PC-3 (cell line): ENCODE measurements at regions not wholly inside any gene's neighbourhood (a gene's known extent, or its start where the extent isn't known, plus 50 kb on each side); places are given as distances from the start of the nearest gene placed in this dataset.

Experiments used
- ATAC-seq: fragments of 200-7000 bp; cut with Tn5 transposase; 2 replicates; pipeline ENCODE4 v1.9.1; 2020; ENCODE audit warnings: mild to moderate bottlenecking, moderate library complexity
- BruUV-seq: library from RNA; stranded (reverse); fragments of 400-500 nt; replicated peaks from 2 replicates; lab custom pipeline; 2021; lab: Mats Ljungman, UMichigan
- CTCF ChIA-PET: fragments of 300-600 bp; sonication (Branson Sonifier 250); formaldehyde crosslinking; loops from one replicate; lab custom pipeline; 2022; ENCODE audit warnings: antibody characterized with exemption; lab: Charles Lee
- POLR2A ChIA-PET: fragments of 300-600 bp; sonication (Branson Sonifier 250); formaldehyde crosslinking; loops from one replicate; lab custom pipeline; 2022; ENCODE audit warnings: antibody characterized with exemption; ENCODE audit not compliant: unreplicated experiment; lab: Charles Lee
- DNase-seq: peaks from one replicate; pipeline ENCODE4 v3.0.0-alpha.2; 2015
- H2AFZ ChIP-seq: fragments of 300-600 bp; sonication (generic); 2 replicates; pipeline ENCODE4 v1.6.0; 2016; ENCODE audit warnings: antibody characterized with exemption, low read length
- H3F3A ChIP-seq: fragments of 300-600 bp; sonication (generic); one replicate; pipeline ENCODE4 v1.6.0; 2017; ENCODE audit warnings: antibody characterized with exemption, low read length, control low read depth, mild to moderate bottlenecking; ENCODE audit not compliant: unreplicated experiment
- H3K27ac ChIP-seq: fragments of 300-600 bp; sonication (generic); 2 replicates; pipeline ENCODE4 v1.5.1; 2016; ENCODE audit warnings: mild to moderate bottlenecking, low read length
- H3K27me3 ChIP-seq: fragments of 300-600 bp; sonication (generic); 2 replicates; pipeline ENCODE4 v1.6.1; 2016; ENCODE audit warnings: low read length, mixed read lengths
- H3K36me3 ChIP-seq: fragments of 300-600 bp; sonication (generic); 2 replicates; pipeline ENCODE4 v1.6.1; 2016; ENCODE audit warnings: low read depth, mixed run types, low read length, mixed read lengths
- H3K4me1 ChIP-seq: fragments of 300-600 bp; sonication (generic); 2 replicates; pipeline ENCODE4 v1.5.1; 2016; ENCODE audit warnings: low read length; ENCODE audit not compliant: insufficient read depth
- H3K4me2 ChIP-seq: fragments of 300-600 bp; sonication (generic); 2 replicates; pipeline ENCODE4 v1.6.0; 2016; ENCODE audit warnings: low read length
- H3K4me3 ChIP-seq: fragments of 300-600 bp; sonication (generic); 2 replicates; pipeline ENCODE4 v1.5.1; 2016; ENCODE audit warnings: mild to moderate bottlenecking, low read length, mixed read lengths
- H3K79me2 ChIP-seq: fragments of 300-600 bp; sonication (generic); 2 replicates; pipeline ENCODE4 v1.6.1; 2017; ENCODE audit warnings: low read length, mixed read lengths
- H3K9ac ChIP-seq: fragments of 300-600 bp; sonication (generic); 2 replicates; pipeline ENCODE4 v1.6.0; 2016; ENCODE audit warnings: mild to moderate bottlenecking, low read length
- H3K9me2 ChIP-seq: fragments of 300-600 bp; sonication (generic); replicated peaks from 2 replicates; pipeline ENCODE4 v1.6.1; 2016; ENCODE audit warnings: mixed run types, low read length, mixed read lengths
- H3K9me3 ChIP-seq: fragments of 300-600 bp; sonication (generic); 2 replicates; pipeline ENCODE4 v1.6.1; 2016; ENCODE audit warnings: low read length, mixed read lengths
- H4K20me1 ChIP-seq: fragments of 300-600 bp; sonication (generic); 2 replicates; pipeline ENCODE4 v1.6.1; 2016; ENCODE audit warnings: low read length, mixed read lengths
- CTCF ChIP-seq: fragments of 300-600 bp; sonication (generic); conservative IDR thresholded peaks from 2 replicates; pipeline ENCODE4 v1.5.1; 2017; ENCODE audit warnings: antibody characterized with exemption, low read depth, mild to moderate bottlenecking, low read length
- EZH2 ChIP-seq: fragments of 300-600 bp; sonication (generic); IDR thresholded peaks from one replicate; pipeline ENCODE4 v1.6.1; 2017; ENCODE audit warnings: antibody characterized with exemption, mild to moderate bottlenecking, low read length; ENCODE audit not compliant: unreplicated experiment
- EZH2phosphoT487 ChIP-seq: fragments of 300-600 bp; sonication (generic); IDR thresholded peaks from 2 replicates; pipeline ENCODE4 v1.6.1; 2018; ENCODE audit warnings: mild to moderate bottlenecking, antibody characterized with exemption, low read length, borderline replicate concordance
- intact Hi-C: fragments of 100-400 bp; cut with micrococcal nuclease; formaldehyde crosslinking; loops from 2 replicates; pipeline ENCODE4 v1.9.0; 2023

GRCh38 chr3:101931081-101931480 is 81.8 kb downstream of the NFKBIZ start:
- ATAC-seq (no peak), DNase-seq (no peak)
- peaks cover 26% of the 10 kb centered on the region for H3K4me1 ChIP-seq
- no peak overlapping the region for H3K27ac ChIP-seq
- H3K9ac ChIP-seq, result no peak overlapping the region
- H3K79me2 ChIP-seq, result no peaks in the 10 kb centered on the region
- POLR2A ChIA-PET, result no interaction called here
- H3K4me3 ChIP-seq, result no peak overlapping the region
- intact Hi-C loops, result no loop called here
- TF ChIP-seq CTCF, result no peak
- TF ChIP-seq EZH2, result no peak
- TF ChIP-seq EZH2phosphoT487, result no peak
- no peaks in the 10 kb centered on the region for H3K9me3 ChIP-seq
- H3K27me3 ChIP-seq, result no peaks in the 10 kb centered on the region
- BruUV-seq, result no TSS peak
- no peaks in the 10 kb centered on the region for H3K36me3 ChIP-seq
- no peak overlapping the region for H2AFZ ChIP-seq
- CTCF ChIA-PET, result no interaction called here
- H4K20me1 ChIP-seq, result no peaks in the 10 kb centered on the region
- H3K9me2 ChIP-seq, result no peaks in the 10 kb centered on the region
- no peaks in the 10 kb centered on the region for H3F3A ChIP-seq
- no peak overlapping the region for H3K4me2 ChIP-seq

GRCh38 chr3:101932326-101933068 is 83.2 kb downstream of the NFKBIZ start:
- H3K4me1 ChIP-seq, result peaks cover 25% of the 10 kb centered on the region
- H3K27me3 ChIP-seq, result no peaks in the 10 kb centered on the region
- no peak for DNase-seq
- no peaks in the 10 kb centered on the region for H3K9me3 ChIP-seq
- BruUV-seq, result no TSS peak
- ChIA-PET POLR2A (interaction anchor here (0.5 to 0.6 kb wide), 2 partner anchors 31 to 81 kb away, joined by 3 to 6 read pairs; no protein-coding TSS in a partner anchor), CTCF (interaction anchor here (0.6 kb wide), 1 partner anchor 241 kb away, joined by 4 read pairs; no protein-coding TSS in a partner anchor)
- no peak overlapping the region for H2AFZ ChIP-seq
- TF ChIP-seq EZH2 (no peak), CTCF (no peak), EZH2phosphoT487 (no peak)
- no peaks in the 10 kb centered on the region for H3F3A ChIP-seq
- no peaks in the 10 kb centered on the region for H3K9me2 ChIP-seq
- H3K9ac ChIP-seq, result no peak overlapping the region
- no peaks in the 10 kb centered on the region for H3K79me2 ChIP-seq
- H3K36me3 ChIP-seq, result no peaks in the 10 kb centered on the region
- H3K4me2 ChIP-seq, result no peak overlapping the region
- intact Hi-C loops, result no loop called here
- H3K27ac ChIP-seq, result no peak overlapping the region
- no peak overlapping the region for H3K4me3 ChIP-seq
- ATAC-seq, result no peak
- no peaks in the 10 kb centered on the region for H4K20me1 ChIP-seq
